PC-9 (cell line): ENCODE measurements at regions not wholly inside any gene's neighbourhood (a gene's known extent, or its start where the extent isn't known, plus 50 kb on each side); places are given as distances from the start of the nearest gene placed in this dataset.

Experiments used
- CTCF ChIP-seq: fragments of 200-600 bp; sonication (generic); conservative IDR thresholded peaks from 2 replicates; pipeline ENCODE4 v1.6.1; 2017; ENCODE audit warnings: mixed run types, antibody characterized with exemption, mild to moderate bottlenecking, moderate library complexity
- EZH2 ChIP-seq: fragments of 200-600 bp; sonication (generic); IDR thresholded peaks from 2 replicates; pipeline ENCODE4 v1.8.0; 2017; ENCODE audit warnings: antibody characterized with exemption, low read depth

GRCh38 chr4:173642509-173642908, 112.5 kb upstream of the HAND2 start:
- TF ChIP-seq EZH2 (no peak), CTCF (no peak)
